HepG2 (cell line): ENCODE measurements at regions not wholly inside any gene's neighbourhood (a gene's known extent, or its start where the extent isn't known, plus 50 kb on each side); places are given as distances from the start of the nearest gene placed in this dataset.

ENCODE experiments used
- ATAC-seq: fragments of 200-7000 bp; cut with Tn5 transposase; 3 replicates; pipeline ENCODE4 v1.9.1; 2020; ENCODE audit warnings: mild to moderate bottlenecking, moderate library complexity
- BruUV-seq: library from RNA; stranded (reverse); fragments of 400-500 nt; replicated peaks from 2 replicates; lab custom pipeline; 2021; lab: Mats Ljungman, UMichigan
- CTCF ChIA-PET: fragments of 300-600 bp; formaldehyde crosslinking; extraction: SDS; loops from one replicate; lab custom pipeline; 2021; ENCODE audit warnings: low total read pairs, inconsistent platforms, low intra/inter-chr PET ratio; lab: Yijun Ruan, JAX
- POLR2A ChIA-PET: fragments of 350-600 bp; sonication (Branson Sonifier 250); formaldehyde crosslinking; loops from one replicate; lab custom pipeline; 2020; ENCODE audit warnings: antibody characterized with exemption, inconsistent platforms; lab: Yijun Ruan, JAX
- DNase-seq: peaks from one replicate; pipeline ENCODE4 v3.0.0-alpha.2; 2015; ENCODE audit warnings: low spot score
- FAIRE-seq: peaks from 3 replicates; lab custom pipeline; 2011; peaks lifted over from hg19 to GRCh38; lab: Jason Lieb, UNC
- H2AFZ ChIP-seq: one replicate; pipeline ENCODE4 v1.6.1; 2011; ENCODE audit warnings: low read length, inconsistent platforms
- H3K27ac ChIP-seq: fragments of 300-600 bp; 3 replicates; pipeline ENCODE4 v1.8.0; 2011; ENCODE audit warnings: mixed run types, mild to moderate bottlenecking, mixed read lengths, low read length, inconsistent platforms; ENCODE audit not compliant: insufficient read depth; ENCODE audit errors: extremely low read length
- H3K27me3 ChIP-seq, 2 experiments: fragments of 200-600 bp in 1 of 2; 2 replicates in 1 of 2; 3 replicates in 1 of 2; pipeline versions ENCODE4 v1.6.0 to v1.8.0; 2011; ENCODE audit warnings: low read length in 2 of 2, mild to moderate bottlenecking in 2 of 2, moderate library complexity in 2 of 2, inconsistent platforms in 1 of 2; ENCODE audit not compliant: insufficient read depth in 2 of 2, control insufficient read depth in 1 of 2
- H3K36me3 ChIP-seq, 2 experiments: fragments of 200-600 bp in 1 of 2; replicated peaks in 1 of 2; 2 replicates in 1 of 2; 3 replicates in 1 of 2; pipeline versions ENCODE4 v1.5.1 to v1.8.0; 2011; ENCODE audit warnings: low read length in 2 of 2, inconsistent platforms in 1 of 2; ENCODE audit not compliant: insufficient read depth in 2 of 2, control insufficient read depth in 1 of 2
- H3K4me1 ChIP-seq: 2 replicates; pipeline ENCODE4 v1.5.1; 2012; ENCODE audit warnings: low read length, inconsistent platforms; ENCODE audit not compliant: insufficient read depth
- H3K4me2 ChIP-seq: 2 replicates; pipeline ENCODE4 v1.6.0; 2011; ENCODE audit warnings: low read depth, low read length, inconsistent platforms
- H3K4me3 ChIP-seq, 3 experiments: fragments of 200-600 bp in 1 of 3; sonication (generic), shearing (Covaris generic) in 1 of 3; replicated peaks in 1 of 3; 2 replicates each; pipeline ENCODE4 v1.5.1; 2011 to 2016; ENCODE audit warnings: low read length in 3 of 3, inconsistent platforms in 2 of 3, low read depth in 2 of 3, mild to moderate bottlenecking in 2 of 3, control low read depth in 1 of 3, mixed read lengths in 1 of 3; ENCODE audit not compliant: insufficient read depth in 1 of 3
- H3K79me2 ChIP-seq: one replicate; pipeline ENCODE4 v1.6.1; 2011; ENCODE audit warnings: low read length, inconsistent platforms; ENCODE audit not compliant: insufficient read depth
- H3K9ac ChIP-seq: 2 replicates; pipeline ENCODE4 v1.6.0; 2011; ENCODE audit warnings: mild to moderate bottlenecking, low read depth, low read length, inconsistent platforms; ENCODE audit not compliant: insufficient read depth
- H3K9me3 ChIP-seq: 2 replicates; pipeline ENCODE4 v1.5.1; 2012; ENCODE audit warnings: mild to moderate bottlenecking, low read length
- H4K20me1 ChIP-seq: 2 replicates; pipeline ENCODE4 v1.6.0; 2011; ENCODE audit warnings: inconsistent platforms, mild to moderate bottlenecking, low read length, moderate library complexity; ENCODE audit not compliant: insufficient read depth
- KAT7 ChIP-seq: IDR thresholded peaks from 2 replicates; pipeline ENCODE4 v1.6.1; 2018; ENCODE audit warnings: borderline replicate concordance, missing compliant biosample characterization
- KMT2B ChIP-seq: IDR thresholded peaks from 2 replicates; pipeline ENCODE4 v1.6.1; 2016; ENCODE audit warnings: missing genetic modification reagents, missing compliant biosample characterization
- LCORL ChIP-seq, 2 experiments: fragments of 450-650 bp in 1 of 2; sonication (generic) in 1 of 2; formaldehyde crosslinking in 1 of 2; IDR thresholded peaks; 2 replicates each; pipeline versions ENCODE4 v1.5.0 to v1.6.1; 2017 to 2020; ENCODE audit warnings: antibody characterized with exemption in 1 of 2, missing genetic modification reagents in 1 of 2
- PAX8 ChIP-seq: sonication (generic); formaldehyde crosslinking; IDR thresholded peaks from 2 replicates; pipeline ENCODE4 v1.8.0; 2022; ENCODE audit warnings: mild to moderate bottlenecking, missing genetic modification reagents, borderline replicate concordance
- REXO4 ChIP-seq: sonication (generic); formaldehyde crosslinking; IDR thresholded peaks from 2 replicates; pipeline ENCODE4 v1.8.0; 2022; ENCODE audit warnings: missing genetic modification reagents, mild to moderate bottlenecking, borderline replicate concordance
- TBL1XR1 ChIP-seq: fragments of 150-350 bp; IDR thresholded peaks from 2 replicates; pipeline ENCODE4 v1.6.1; 2014; ENCODE audit warnings: borderline replicate concordance, low read length; ENCODE audit not compliant: partially characterized antibody
- ZFAT ChIP-seq: sonication (generic); formaldehyde crosslinking; conservative IDR thresholded peaks from 2 replicates; pipeline ENCODE4 v1.8.1; 2023; ENCODE audit warnings: missing genetic modification reagents, inconsistent platforms
- ZMYM4 ChIP-seq: sonication (generic); formaldehyde crosslinking; IDR thresholded peaks from 2 replicates; pipeline ENCODE4 v1.8.1; 2023; ENCODE audit warnings: mild to moderate bottlenecking, missing genetic modification reagents
- ZNF343 ChIP-seq: sonication (generic); formaldehyde crosslinking; IDR thresholded peaks from 2 replicates; pipeline ENCODE4 v1.4.0; 2020; ENCODE audit warnings: mild to moderate bottlenecking, missing genetic modification reagents
- ZNF563 ChIP-seq: sonication (generic); formaldehyde crosslinking; IDR thresholded peaks from 2 replicates; pipeline ENCODE4 v1.8.0; 2022; ENCODE audit warnings: mild to moderate bottlenecking, moderate library complexity, missing genetic modification reagents
- ZNF883 ChIP-seq: sonication (generic); formaldehyde crosslinking; IDR thresholded peaks from 2 replicates; pipeline ENCODE4 v1.5.1; 2020; ENCODE audit warnings: mild to moderate bottlenecking, missing genetic modification reagents; ENCODE audit errors: not compliant biosample characterization
- WGBS: methylation state at CpG from one replicate; pipeline ENCODE4 v1.1.6; 2017; ENCODE audit warnings: low lambda C conversion rate; 5-methylcytosine and 5-hydroxymethylcytosine counted together
- in situ Hi-C: cut with HindIII; loops from 2 replicates; pipeline ENCODE4 v1.10.0; 2017; ENCODE audit warnings: low pct_unique_long_range_greater_than_20kb; ENCODE audit not compliant: extremely low pct_ligation_motif_present
- intact Hi-C: fragments of 100-400 bp; cut with micrococcal nuclease; formaldehyde crosslinking; loops from one replicate; pipeline ENCODE4 v1.10.0; 2022; ENCODE audit not compliant: unreplicated experiment
- TF ChIP-seq, protein P1 (sequence below): IDR thresholded peaks from 2 replicates; pipeline ENCODE4 v1.6.1; 2016; ENCODE audit warnings: low read depth, borderline replicate concordance

GRCh38 chr7:68767462-68767861 is 830.8 kb upstream of the AUTS2 start (continued):
- TF ChIP-seq ZNF563 (CRISPR knock-in tag) = no peak

DNA sequence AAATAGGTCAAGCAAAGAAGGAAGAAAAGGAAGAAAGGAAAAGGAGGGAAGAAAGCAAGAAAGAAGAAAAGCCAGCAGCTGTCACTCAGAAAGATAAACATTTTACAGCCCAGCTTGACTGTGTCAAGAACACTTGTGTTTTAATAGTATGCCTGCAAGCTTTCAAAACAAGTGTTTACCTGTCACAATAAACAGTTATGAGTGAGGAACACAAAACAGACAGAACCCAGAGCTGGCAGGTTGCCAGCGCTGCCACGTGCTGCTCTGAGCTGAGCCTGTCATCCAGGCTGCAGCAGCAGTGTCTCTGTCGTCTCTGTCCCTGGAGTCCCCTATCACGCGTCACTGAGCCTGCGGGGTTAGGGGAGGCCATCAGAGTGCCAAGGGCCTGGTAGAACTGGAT is 827.6 kb upstream of the AUTS2 start:
- TF ChIP-seq PAX8 (CRISPR knock-in tag) (no peak), ZMYM4 (CRISPR knock-in tag) (no peak), LCORL (IDR thresholded peaks at IDR 0.05) (peak; percentile 12; the same call in 1 of the 2 replicates), LCORL (CRISPR knock-in tag; IDR thresholded peaks at IDR 0.05) (no peak), TBL1XR1 (no peak), KMT2B (no peak)
- no peak overlapping the region for H2AFZ ChIP-seq
- no peak overlapping the region for H3K9ac ChIP-seq
- BruUV-seq = no TSS peak
- no peak overlapping the region for H3K27ac ChIP-seq
- no peaks in the 10 kb centered on the region for H3K9me3 ChIP-seq
- H3K4me2 ChIP-seq = no peak overlapping the region
- intact Hi-C loops (no loop called here), in situ Hi-C loops (no loop called here)
- ATAC-seq = no peak
- no peaks in the 10 kb centered on the region for H3K36me3 ChIP-seq
- CTCF ChIA-PET = no interaction called here
- POLR2A ChIA-PET = no interaction called here
- no peak for DNase-seq
- H3K27me3 ChIP-seq = 0 out of 5 replicates have a peak, but pooled peaks cover 0 to 2% of the 10 kb centered on the region in 2 experiments
- H3K4me3 ChIP-seq = no peak overlapping the region
- H3K4me1 ChIP-seq = no peaks in the 10 kb centered on the region
- H3K79me2 ChIP-seq = no peaks in the 10 kb centered on the region
- WGBS = no CpG with 5 or more reads among the region's 6 CpGs
- H4K20me1 ChIP-seq = no peaks in the 10 kb centered on the region
- FAIRE-seq = no peak

DNA sequence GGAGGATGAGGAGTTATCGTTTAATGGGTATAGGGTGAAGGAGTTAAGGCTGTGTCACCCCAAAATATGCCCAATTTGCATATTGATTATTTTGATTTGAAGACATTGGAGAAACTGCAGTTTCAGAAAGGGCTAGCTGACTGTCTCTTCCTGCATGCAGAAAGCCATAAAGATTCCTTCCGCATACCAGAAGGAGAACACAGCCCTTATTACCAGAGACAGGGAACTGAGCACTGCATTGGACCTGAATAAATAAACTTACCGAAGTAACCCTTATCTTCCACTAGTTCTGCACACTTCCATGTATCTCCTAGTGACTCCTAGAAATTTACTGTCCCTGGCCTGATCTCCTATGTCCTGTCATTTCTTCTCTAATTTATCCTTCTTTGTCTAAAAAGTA is 821.9 kb upstream of the AUTS2 start:
- WGBS = 31% methylated on average over 3 of the region's 3 CpGs
- FAIRE-seq (no peak), DNase-seq (no peak), ATAC-seq (no peak)
- intact Hi-C loops = no loop called here
- H3K9me3 ChIP-seq = no peaks in the 10 kb centered on the region
- in situ Hi-C loops = no loop called here
- no TSS peak for BruUV-seq
- 0 out of 5 replicates have a peak, but pooled peaks cover 0 to 2% of the 10 kb centered on the region in 2 experiments for H3K27me3 ChIP-seq
- no peak overlapping the region for H3K27ac ChIP-seq
- POLR2A ChIA-PET = no interaction called here
- H4K20me1 ChIP-seq = no peaks in the 10 kb centered on the region
- H3K4me1 ChIP-seq = no peaks in the 10 kb centered on the region
- no peak overlapping the region for H3K4me3 ChIP-seq
- H3K9ac ChIP-seq = no peak overlapping the region
- H2AFZ ChIP-seq = no peak overlapping the region
- H3K4me2 ChIP-seq = no peak overlapping the region
- H3K79me2 ChIP-seq = no peaks in the 10 kb centered on the region
- H3K36me3 ChIP-seq = no peaks in the 10 kb centered on the region
- CTCF ChIA-PET = no interaction called here
- TF ChIP-seq, protein P1, sequence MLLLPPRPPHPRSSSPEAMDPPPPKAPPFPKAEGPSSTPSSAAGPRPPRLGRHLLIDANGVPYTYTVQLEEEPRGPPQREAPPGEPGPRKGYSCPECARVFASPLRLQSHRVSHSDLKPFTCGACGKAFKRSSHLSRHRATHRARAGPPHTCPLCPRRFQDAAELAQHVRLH (CRISPR knock-in tag) = no peak
- TF ChIP-seq ZFAT (CRISPR knock-in tag) (no peak), ZNF343 (CRISPR knock-in tag) (no peak), KAT7 (CRISPR knock-in tag) (no peak), REXO4 (no peak), ZNF883 (CRISPR knock-in tag) (no peak)
